KMS-11 (cell line): ENCODE measurements at regions not wholly inside any gene's neighbourhood (a gene's known extent, or its start where the extent isn't known, plus 50 kb on each side); places are given as distances from the start of the nearest gene placed in this dataset.

Source experiments
- H2AFZ ChIP-seq: fragments of 200-600 bp; sonication (generic); 2 replicates; pipeline ENCODE4 v1.6.1; 2016; ENCODE audit warnings: antibody characterized with exemption, mixed run types, low read depth
- H3K27ac ChIP-seq: fragments of 200-600 bp; sonication (generic); 2 replicates; pipeline ENCODE4 v1.6.1; 2016; ENCODE audit warnings: mild to moderate bottlenecking, mixed run types
- H3K27me3 ChIP-seq: fragments of 200-600 bp; sonication (generic); 2 replicates; pipeline ENCODE4 v1.6.1; 2017; ENCODE audit warnings: mild to moderate bottlenecking, low read depth, mixed run types, moderate library complexity; ENCODE audit not compliant: insufficient read depth
- H3K36me3 ChIP-seq: fragments of 200-600 bp; sonication (generic); 2 replicates; pipeline ENCODE4 v1.6.1; 2017; ENCODE audit warnings: mild to moderate bottlenecking, mixed run types; ENCODE audit not compliant: insufficient read depth
- H3K4me1 ChIP-seq: fragments of 200-600 bp; sonication (generic); 2 replicates; pipeline ENCODE4 v1.6.1; 2016; ENCODE audit warnings: mild to moderate bottlenecking, low read depth, mixed run types; ENCODE audit not compliant: poor library complexity, severe bottlenecking
- H3K4me2 ChIP-seq: fragments of 200-600 bp; sonication (generic); 2 replicates; pipeline ENCODE4 v1.7.0; 2016; ENCODE audit warnings: mild to moderate bottlenecking, mixed run types
- H3K4me3 ChIP-seq: fragments of 200-600 bp; sonication (generic); IDR thresholded peaks from 2 replicates; pipeline ENCODE4 v1.6.1; 2017; ENCODE audit warnings: low read depth, low read length, mixed read lengths; ENCODE audit not compliant: insufficient read depth
- H3K79me2 ChIP-seq: fragments of 200-600 bp; sonication (generic); 2 replicates; pipeline ENCODE4 v1.6.1; 2016; ENCODE audit warnings: low read depth, mixed run types; ENCODE audit not compliant: insufficient read depth
- H3K9ac ChIP-seq: fragments of 200-600 bp; sonication (generic); 2 replicates; pipeline ENCODE4 v1.6.1; 2016; ENCODE audit warnings: mild to moderate bottlenecking, mixed run types
- H4K20me1 ChIP-seq: fragments of 200-600 bp; sonication (generic); 2 replicates; pipeline ENCODE4 v1.6.1; 2016; ENCODE audit warnings: mild to moderate bottlenecking, mixed run types; ENCODE audit not compliant: insufficient read depth
- TF ChIP-seq, protein P1 (sequence below): fragments of 200-600 bp; sonication (generic); conservative IDR thresholded peaks from 2 replicates; pipeline ENCODE4 v1.6.1; 2017; ENCODE audit warnings: low read depth, mild to moderate bottlenecking, antibody characterized with exemption, low read length, moderate library complexity, mixed read lengths

DNA sequence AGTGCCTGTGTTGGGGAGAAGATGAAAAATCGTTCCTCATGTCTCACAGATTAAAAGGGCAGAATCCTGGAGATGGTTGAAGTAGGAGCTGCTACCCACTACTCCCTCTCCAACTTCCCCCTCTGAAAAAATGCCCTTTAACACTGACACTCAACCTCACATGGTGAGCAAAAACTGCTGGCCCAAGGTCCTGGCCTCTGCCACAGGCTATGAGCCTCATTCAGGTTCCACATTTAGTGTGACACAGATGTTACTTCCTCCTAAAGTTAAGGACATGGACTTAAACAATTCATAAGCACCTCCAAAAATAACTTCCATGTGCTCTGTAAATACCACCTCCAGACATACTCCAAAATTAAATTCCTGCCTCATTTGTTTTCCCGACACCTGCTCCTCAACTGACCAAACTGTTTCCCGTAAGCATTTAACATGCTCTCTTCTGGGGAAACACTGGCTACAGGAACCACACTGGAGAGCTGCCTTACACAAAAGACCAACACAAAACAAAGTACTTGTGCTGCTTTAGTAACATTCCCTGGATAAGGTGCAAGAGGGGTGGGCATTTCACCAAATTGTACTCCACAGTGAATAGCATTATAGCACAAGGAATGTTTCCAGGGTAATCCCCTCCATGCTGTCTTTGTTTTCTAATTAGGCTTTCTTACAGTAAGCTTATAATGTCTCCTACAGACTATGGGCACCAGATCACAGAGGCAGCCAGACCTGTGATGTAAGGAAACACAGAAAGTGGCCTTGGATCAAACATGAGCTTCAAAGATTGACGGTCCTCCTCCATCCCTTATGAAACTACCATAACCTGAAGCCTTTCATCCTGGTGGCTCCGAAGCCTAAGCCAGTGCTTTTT is 57.0 kb downstream of the PHLDA1 start:
- TF ChIP-seq, protein P1, sequence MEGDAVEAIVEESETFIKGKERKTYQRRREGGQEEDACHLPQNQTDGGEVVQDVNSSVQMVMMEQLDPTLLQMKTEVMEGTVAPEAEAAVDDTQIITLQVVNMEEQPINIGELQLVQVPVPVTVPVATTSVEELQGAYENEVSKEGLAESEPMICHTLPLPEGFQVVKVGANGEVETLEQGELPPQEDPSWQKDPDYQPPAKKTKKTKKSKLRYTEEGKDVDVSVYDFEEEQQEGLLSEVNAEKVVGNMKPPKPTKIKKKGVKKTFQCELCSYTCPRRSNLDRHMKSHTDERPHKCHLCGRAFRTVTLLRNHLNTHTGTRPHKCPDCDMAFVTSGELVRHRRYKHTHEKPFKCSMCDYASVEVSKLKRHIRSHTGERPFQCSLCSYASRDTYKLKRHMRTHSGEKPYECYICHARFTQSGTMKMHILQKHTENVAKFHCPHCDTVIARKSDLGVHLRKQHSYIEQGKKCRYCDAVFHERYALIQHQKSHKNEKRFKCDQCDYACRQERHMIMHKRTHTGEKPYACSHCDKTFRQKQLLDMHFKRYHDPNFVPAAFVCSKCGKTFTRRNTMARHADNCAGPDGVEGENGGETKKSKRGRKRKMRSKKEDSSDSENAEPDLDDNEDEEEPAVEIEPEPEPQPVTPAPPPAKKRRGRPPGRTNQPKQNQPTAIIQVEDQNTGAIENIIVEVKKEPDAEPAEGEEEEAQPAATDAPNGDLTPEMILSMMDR, result no peak

DNA sequence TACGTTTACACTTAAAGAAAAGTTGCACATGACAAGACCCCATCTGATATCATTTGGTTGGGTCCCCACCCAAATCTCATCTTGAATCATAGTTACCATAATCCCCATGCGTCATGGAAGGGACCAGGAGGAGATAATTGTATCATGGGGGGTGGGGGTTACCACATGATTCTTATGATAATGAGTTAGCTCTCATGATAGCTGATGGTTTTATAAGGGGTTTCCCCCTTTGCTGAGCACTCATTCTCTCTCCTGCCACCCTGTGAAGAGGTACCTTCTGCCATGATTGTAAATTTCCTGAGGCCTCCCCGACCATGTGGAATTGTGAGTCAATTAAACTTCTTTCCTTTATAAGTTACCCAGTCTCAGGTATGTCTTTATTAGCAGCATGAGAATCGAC is 60.3 kb downstream of the PHLDA1 start:
- Histone ChIP-seq H3K27me3 (no peaks in the 10 kb centered on the region), H4K20me1 (no peaks in the 10 kb centered on the region), H3K36me3 (no peaks in the 10 kb centered on the region), H3K9ac (no peak overlapping the region), H3K27ac (no peak overlapping the region), H3K4me3 (no peak overlapping the region), H3K4me2 (no peak overlapping the region), H2AFZ (no peak overlapping the region), H3K79me2 (no peaks in the 10 kb centered on the region), H3K4me1 (no peaks in the 10 kb centered on the region)
- TF ChIP-seq, protein P1, result no peak

More for the DNA sequence above, 57.0 kb downstream of the PHLDA1 start:
- no peak overlapping the region for H3K27ac ChIP-seq
- H3K9ac ChIP-seq, result no peak overlapping the region
- H3K4me3 ChIP-seq, result no peak overlapping the region
- H2AFZ ChIP-seq, result no peak overlapping the region
- no peaks in the 10 kb centered on the region for H3K27me3 ChIP-seq
- H3K36me3 ChIP-seq, result no peaks in the 10 kb centered on the region
- H3K4me2 ChIP-seq, result no peak overlapping the region
- no peaks in the 10 kb centered on the region for H3K79me2 ChIP-seq
- peaks cover 15% of the 10 kb centered on the region for H3K4me1 ChIP-seq
- H4K20me1 ChIP-seq, result no peaks in the 10 kb centered on the region

DNA sequence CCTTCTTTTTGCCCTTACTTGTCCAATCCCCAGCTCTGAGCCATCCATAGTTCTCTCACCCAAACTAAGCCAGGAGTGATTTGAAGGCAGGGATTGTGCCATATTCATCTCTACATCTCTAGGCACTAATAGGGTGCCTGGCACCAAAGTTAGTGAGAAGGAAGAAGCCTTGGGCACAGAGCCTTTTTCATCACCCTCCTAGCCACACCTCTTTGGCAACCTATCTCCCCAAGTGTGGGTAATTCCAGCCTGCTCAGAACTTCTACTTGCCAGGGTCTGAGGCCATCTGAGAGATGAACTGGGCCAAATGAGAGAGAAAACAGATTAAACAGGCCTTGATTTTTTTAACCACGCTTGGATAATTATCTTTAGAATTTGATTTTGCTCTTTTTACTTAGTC is 61.3 kb downstream of the PHLDA1 start:
- Histone ChIP-seq H3K79me2 (no peaks in the 10 kb centered on the region), H3K4me2 (no peak overlapping the region), H3K36me3 (no peaks in the 10 kb centered on the region), H4K20me1 (no peaks in the 10 kb centered on the region), H3K9ac (no peak overlapping the region), H3K27me3 (no peaks in the 10 kb centered on the region), H3K27ac (no peak overlapping the region), H3K4me3 (no peak overlapping the region), H2AFZ (no peak overlapping the region), H3K4me1 (no peaks in the 10 kb centered on the region)
- TF ChIP-seq, protein P1, result no peak

DNA sequence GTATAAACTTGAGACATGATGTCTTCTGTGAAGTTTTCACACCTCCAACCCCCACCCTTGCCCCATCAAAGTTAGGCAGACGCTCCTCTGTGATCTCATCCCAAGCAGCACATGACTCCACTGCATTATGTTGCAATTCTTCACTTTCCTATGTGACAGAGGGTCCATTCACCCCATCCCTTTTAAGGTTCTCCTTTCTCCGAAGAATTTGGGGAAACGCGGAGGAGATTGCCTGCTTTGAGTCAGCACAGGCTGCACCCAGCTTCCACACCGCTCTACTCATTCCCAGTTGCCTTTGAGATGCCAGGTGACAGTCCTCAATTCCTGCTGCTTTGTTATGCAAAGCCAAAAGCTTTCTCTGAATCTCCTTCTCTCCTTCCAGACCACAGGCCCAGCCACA is 61.8 kb downstream of the PHLDA1 start:
- H3K4me2 ChIP-seq, result no peak overlapping the region
- TF ChIP-seq, protein P1, result no peak
- no peak overlapping the region for H3K4me3 ChIP-seq
- H3K9ac ChIP-seq, result no peak overlapping the region
- no peaks in the 10 kb centered on the region for H3K36me3 ChIP-seq
- H4K20me1 ChIP-seq, result no peaks in the 10 kb centered on the region
- H2AFZ ChIP-seq, result no peak overlapping the region
- H3K4me1 ChIP-seq, result no peaks in the 10 kb centered on the region
- no peaks in the 10 kb centered on the region for H3K27me3 ChIP-seq
- no peak overlapping the region for H3K27ac ChIP-seq
- H3K79me2 ChIP-seq, result no peaks in the 10 kb centered on the region
